OCI-LY3 (cell line): ENCODE measurements at regions not wholly inside any gene's neighbourhood (a gene's known extent, or its start where the extent isn't known, plus 50 kb on each side); places are given as distances from the start of the nearest gene placed in this dataset.
A peak's percentile ranks its signal among the peaks of the same experiment; 100 is the strongest.

Source experiments
- H2AFZ ChIP-seq: fragments of 200-600, 300-600 bp; shearing (Covaris generic); 2 replicates; pipeline ENCODE4 v1.6.0; 2014; ENCODE audit warnings: antibody characterized with exemption, low read depth, low read length
- H3K27ac ChIP-seq: fragments of 200-600, 300-600 bp; sonication (generic); 2 replicates; pipeline ENCODE4 v1.5.1; 2014; ENCODE audit warnings: mild to moderate bottlenecking, low read length, moderate library complexity, mixed read lengths
- H3K27me3 ChIP-seq: fragments of 200-600, 300-600 bp; sonication (generic); 2 replicates; pipeline ENCODE4 v1.6.1; 2014; ENCODE audit warnings: low read depth, low read length, mixed read lengths
- H3K36me3 ChIP-seq: fragments of 200-600, 300-600 bp; sonication (generic); replicated peaks from 2 replicates; pipeline ENCODE3; 2014; ENCODE audit warnings: low read depth, low read length, mixed read lengths
- H3K4me1 ChIP-seq: fragments of 300-600, 200-600 bp; sonication (generic); 2 replicates; pipeline ENCODE4 v1.6.1; 2014; ENCODE audit warnings: low read length, mixed read lengths
- H3K4me2 ChIP-seq: fragments of 200-600, 300-600 bp; sonication (generic); 2 replicates; pipeline ENCODE4 v1.6.1; 2014; ENCODE audit warnings: low read length, mixed read lengths
- H3K4me3 ChIP-seq: fragments of 300-600, 200-600 bp; sonication (generic); 2 replicates; pipeline ENCODE4 v1.5.1; 2014; ENCODE audit warnings: antibody characterized with exemption, mild to moderate bottlenecking, low read length, moderate library complexity
- H3K79me2 ChIP-seq: fragments of 300-600, 200-600 bp; shearing (Covaris generic); 2 replicates; pipeline ENCODE4 v1.6.1; 2014; ENCODE audit warnings: mild to moderate bottlenecking, low read length, mixed read lengths
- H3K9ac ChIP-seq: fragments of 300-600, 200-600 bp; shearing (Covaris generic); 2 replicates; pipeline ENCODE4 v1.6.0; 2014; ENCODE audit warnings: mild to moderate bottlenecking, low read length, moderate library complexity
- H3K9me3 ChIP-seq: fragments of 200-600, 300-600 bp; shearing (Covaris generic); 2 replicates; pipeline ENCODE4 v1.6.1; 2014; ENCODE audit warnings: low read length, mixed read lengths; ENCODE audit not compliant: insufficient read depth
- H4K20me1 ChIP-seq: fragments of 200-600, 300-600 bp; sonication (generic); 2 replicates; pipeline ENCODE4 v1.6.1; 2016; ENCODE audit warnings: low read length, mixed read lengths; ENCODE audit not compliant: insufficient read depth
- EZH2phosphoT487 ChIP-seq: fragments of 200-600 bp; shearing (Covaris generic); IDR thresholded peaks from 2 replicates; pipeline ENCODE4 v1.6.1; 2018; ENCODE audit warnings: antibody characterized with exemption, mixed run types, low read depth
- TF ChIP-seq, protein P1 (sequence below): fragments of 200-600, 300-600 bp; sonication (generic); IDR thresholded peaks from 2 replicates; pipeline ENCODE4 v1.5.1; 2014; ENCODE audit warnings: antibody characterized with exemption, low read length, low read depth

GRCh38 chr4:14857981-14858380, 144.3 kb upstream of the CPEB2 start:
- Histone ChIP-seq H2AFZ (no peak overlapping the region), H3K9me3 (peaks cover 14% of the 10 kb centered on the region), H3K9ac (no peak overlapping the region), H3K27me3 (no peaks in the 10 kb centered on the region), H3K4me1 (peaks cover 33% of the 10 kb centered on the region), H3K79me2 (no peaks in the 10 kb centered on the region), H3K4me2 (0 out of 2 replicates have a peak overlapping the region, but pooled peaks have one; percentile 14), H3K27ac (peak overlapping the region; percentile 93; the same call in 1 of the 2 replicates), H4K20me1 (no peaks in the 10 kb centered on the region), H3K36me3 (peaks cover 25% of the 10 kb centered on the region), H3K4me3 (no peak overlapping the region)
- TF ChIP-seq, protein P1, sequence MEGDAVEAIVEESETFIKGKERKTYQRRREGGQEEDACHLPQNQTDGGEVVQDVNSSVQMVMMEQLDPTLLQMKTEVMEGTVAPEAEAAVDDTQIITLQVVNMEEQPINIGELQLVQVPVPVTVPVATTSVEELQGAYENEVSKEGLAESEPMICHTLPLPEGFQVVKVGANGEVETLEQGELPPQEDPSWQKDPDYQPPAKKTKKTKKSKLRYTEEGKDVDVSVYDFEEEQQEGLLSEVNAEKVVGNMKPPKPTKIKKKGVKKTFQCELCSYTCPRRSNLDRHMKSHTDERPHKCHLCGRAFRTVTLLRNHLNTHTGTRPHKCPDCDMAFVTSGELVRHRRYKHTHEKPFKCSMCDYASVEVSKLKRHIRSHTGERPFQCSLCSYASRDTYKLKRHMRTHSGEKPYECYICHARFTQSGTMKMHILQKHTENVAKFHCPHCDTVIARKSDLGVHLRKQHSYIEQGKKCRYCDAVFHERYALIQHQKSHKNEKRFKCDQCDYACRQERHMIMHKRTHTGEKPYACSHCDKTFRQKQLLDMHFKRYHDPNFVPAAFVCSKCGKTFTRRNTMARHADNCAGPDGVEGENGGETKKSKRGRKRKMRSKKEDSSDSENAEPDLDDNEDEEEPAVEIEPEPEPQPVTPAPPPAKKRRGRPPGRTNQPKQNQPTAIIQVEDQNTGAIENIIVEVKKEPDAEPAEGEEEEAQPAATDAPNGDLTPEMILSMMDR: no peak
- no peak for TF ChIP-seq EZH2phosphoT487

- Histone ChIP-seq H3K27me3 (no peaks in the 10 kb centered on the region), H4K20me1 (no peaks in the 10 kb centered on the region), H3K9ac (no peak overlapping the region), H3K4me2 (no peak overlapping the region), H3K79me2 (no peaks in the 10 kb centered on the region), H2AFZ (no peak overlapping the region), H3K9me3 (no peaks in the 10 kb centered on the region), H3K4me3 (no peak overlapping the region), H3K4me1 (peaks cover 27% of the 10 kb centered on the region), H3K36me3 (no peaks in the 10 kb centered on the region), H3K27ac (no peak overlapping the region)
- TF ChIP-seq, protein P1: no peak
- no peak for TF ChIP-seq EZH2phosphoT487
These were observed 139.4 kb upstream of the CPEB2 start for GRCh38 chr4:14862891-14863290.

GRCh38 chr4:14863418-14864364, 138.6 kb upstream of the CPEB2 start:
- no peaks in the 10 kb centered on the region for H3K79me2 ChIP-seq
- peak overlapping the region; percentile 53; the same call in 1 of the 2 replicates for H2AFZ ChIP-seq
- H3K4me1 ChIP-seq: peaks cover 29% of the 10 kb centered on the region
- H4K20me1 ChIP-seq: no peaks in the 10 kb centered on the region
- H3K36me3 ChIP-seq: no peaks in the 10 kb centered on the region
- peak overlapping the region; percentile 49 for H3K4me2 ChIP-seq
- no peaks in the 10 kb centered on the region for H3K27me3 ChIP-seq
- no peak for TF ChIP-seq EZH2phosphoT487
- TF ChIP-seq, protein P1: no peak
- no peak overlapping the region for H3K4me3 ChIP-seq
- H3K9ac ChIP-seq: peak overlapping the region; percentile 39; the same call in 1 of the 2 replicates
- H3K9me3 ChIP-seq: no peaks in the 10 kb centered on the region
- peak overlapping the region; percentile 45 for H3K27ac ChIP-seq

GRCh38 chr4:14864365-14865030, 137.8 kb upstream of the CPEB2 start:
- Histone ChIP-seq H4K20me1 (no peaks in the 10 kb centered on the region), H2AFZ (peak overlapping the region; percentile 53; the same call in 1 of the 2 replicates), H3K4me1 (peaks cover 37% of the 10 kb centered on the region), H3K27me3 (no peaks in the 10 kb centered on the region), H3K4me2 (peak overlapping the region; percentile 49), H3K9ac (peak overlapping the region; percentile 39; the same call in 1 of the 2 replicates), H3K79me2 (no peaks in the 10 kb centered on the region), H3K27ac (peak overlapping the region; percentile 45), H3K36me3 (no peaks in the 10 kb centered on the region), H3K9me3 (no peaks in the 10 kb centered on the region), H3K4me3 (no peak overlapping the region)
- TF ChIP-seq, protein P1: no peak
- TF ChIP-seq EZH2phosphoT487: no peak
